ENCODE measurements at regions not wholly inside any gene's neighbourhood (a gene's known extent, or its start where the extent isn't known, plus 50 kb on each side); places are given as distances from the start of the nearest gene placed in this dataset.

- DNase-seq: no peak
These were observed 95.1 kb upstream of the SOD1 start for GRCh38 chr21:31564439-31564838.

- no peak for DNase-seq
These were observed 99.0 kb upstream of the SOD1 start for GRCh38 chr21:31560479-31560878.

GRCh38 chr21:31559368-31560119, 99.9 kb upstream of the SOD1 start:
- DNase-seq: peak; percentile 95 to 96

- DNase-seq: peak; percentile 91 to 93
These were observed 100.5 kb upstream of the SOD1 start for GRCh38 chr21:31558962-31559367.

GRCh38 chr21:31558189-31558961, 101.1 kb upstream of the SOD1 start:
- peak; percentile 43 to 45 for DNase-seq

- peak; percentile 24 to 36 for DNase-seq
These were observed 101.9 kb upstream of the SOD1 start for GRCh38 chr21:31557421-31558188.

GRCh38 chr21:31556662-31557061, 102.8 kb upstream of the SOD1 start:
- no peak for DNase-seq

- no peak for DNase-seq
These were observed 103.7 kb upstream of the SOD1 start for GRCh38 chr21:31555741-31556191.

- DNase-seq: peak; percentile 44 to 50
These were observed 104.9 kb upstream of the SOD1 start for GRCh38 chr21:31554511-31555022.

- DNase-seq: no peak
These were observed 105.6 kb upstream of the SOD1 start for GRCh38 chr21:31553926-31554325.

GRCh38 chr21:31553461-31553860, 106.0 kb upstream of the SOD1 start:
- DNase-seq: no peak

GRCh38 chr21:31552826-31553225, 106.7 kb upstream of the SOD1 start:
- no peak for DNase-seq

GRCh38 chr21:31550070-31550469, 109.4 kb upstream of the SOD1 start:
- DNase-seq: no peak

- DNase-seq: no peak
These were observed 110.8 kb upstream of the SOD1 start for GRCh38 chr21:31548688-31549087.

GRCh38 chr21:31546443-31547170, 112.9 kb upstream of the SOD1 start:
- no peak for DNase-seq

GRCh38 chr21:31545036-31545435, 114.5 kb upstream of the SOD1 start:
- DNase-seq: no peak

- DNase-seq: no peak
These were observed 116.3 kb upstream of the SOD1 start for GRCh38 chr21:31543191-31543590.

- no peak for DNase-seq
These were observed 120.7 kb upstream of the SOD1 start for GRCh38 chr21:31538816-31539215.

- peak in 1 of 2 donors; percentile 31 for DNase-seq
These were observed 121.5 kb upstream of the SOD1 start for GRCh38 chr21:31537872-31538576.

GRCh38 chr21:31536138-31536537, 123.4 kb upstream of the SOD1 start:
- DNase-seq: no peak

- DNase-seq: no peak
These were observed 127.5 kb upstream of the SOD1 start for GRCh38 chr21:31531967-31532366.
